HEK293 (cell line): ENCODE measurements at regions not wholly inside any gene's neighbourhood (a gene's known extent, or its start where the extent isn't known, plus 50 kb on each side); places are given as distances from the start of the nearest gene placed in this dataset.

Source experiments
- CTCF ChIA-PET: fragments of 350-600 bp; formaldehyde crosslinking; extraction: SDS; loops from one replicate; lab custom pipeline; 2021; ENCODE audit warnings: antibody characterized with exemption; lab: Yijun Ruan, JAX
- POLR2A ChIA-PET: fragments of 300-600 bp; formaldehyde crosslinking; extraction: SDS; loops from one replicate; lab custom pipeline; 2020; ENCODE audit warnings: antibody characterized with exemption, inconsistent platforms; lab: Yijun Ruan, JAX
- H3K27ac ChIP-seq: fragments of 200-500 bp; sonication (Bioruptor generic); 2 replicates; pipeline ENCODE4 v1.5.1; 2014; ENCODE audit warnings: low read depth, low read length, control low read depth, inconsistent platforms; ENCODE audit errors: extremely low read depth
- H3K36me3 ChIP-seq, 2 experiments: fragments of 200-500 bp in 1 of 2; sonication (Bioruptor generic) in 1 of 2; 1 replicate in 1 of 2; 2 replicates in 1 of 2; pipeline ENCODE4 v1.5.1; 2014 to 2017; ENCODE audit warnings: inconsistent platforms in 2 of 2, low read length in 2 of 2; ENCODE audit not compliant: control insufficient read depth in 2 of 2, insufficient read depth in 1 of 2
- H3K4me1 ChIP-seq: fragments of 200-500 bp; sonication (Bioruptor generic); 2 replicates; pipeline ENCODE4 v1.5.1; 2014; ENCODE audit warnings: mild to moderate bottlenecking, low read length, inconsistent platforms; ENCODE audit not compliant: control insufficient read depth, insufficient read depth
- H3K4me3 ChIP-seq: 2 replicates; pipeline ENCODE4 v1.5.1; 2011; ENCODE audit warnings: low read depth, mild to moderate bottlenecking, control low read depth, low read length, moderate library complexity
- H3K9me3 ChIP-seq: fragments of 200-500 bp; sonication (Bioruptor generic); 2 replicates; pipeline ENCODE4 v1.5.1; 2014; ENCODE audit warnings: low read depth, low read length, inconsistent platforms; ENCODE audit not compliant: control insufficient read depth, insufficient read depth
- EGR2 ChIP-seq: fragments of 450-650 bp; formaldehyde crosslinking; IDR thresholded peaks from 2 replicates; pipeline ENCODE4 v1.5.1; 2016; ENCODE audit warnings: low read depth, missing biosample characterization, missing genetic modification characterization
- PRDM1 ChIP-seq: fragments of 450-650 bp; formaldehyde crosslinking; IDR thresholded peaks from 2 replicates; pipeline ENCODE4; 2016; ENCODE audit warnings: missing biosample characterization, missing genetic modification characterization
- TRIM28 ChIP-seq: IDR thresholded peaks from 2 replicates; pipeline ENCODE4 v1.6.1; 2011; ENCODE audit warnings: low read length, control low read depth, borderline replicate concordance
- ZBTB17 ChIP-seq: fragments of 450-650 bp; formaldehyde crosslinking; IDR thresholded peaks from 2 replicates; pipeline ENCODE4 v1.5.1; 2016; ENCODE audit warnings: missing biosample characterization, missing genetic modification characterization
- ZNF394 ChIP-seq: fragments of 450-650 bp; formaldehyde crosslinking; IDR thresholded peaks from 2 replicates; pipeline ENCODE4 v1.5.1; 2016; ENCODE audit warnings: missing biosample characterization, missing genetic modification characterization, mild to moderate bottlenecking, moderate library complexity, borderline replicate concordance
- ZNF660 ChIP-seq: fragments of 450-650 bp; IDR thresholded peaks from 2 replicates; pipeline ENCODE4 v1.5.1; 2018; ENCODE audit warnings: missing biosample characterization, mild to moderate bottlenecking, missing genetic modification characterization
- ZNF677 ChIP-seq: fragments of 450-650 bp; IDR thresholded peaks from 2 replicates; pipeline ENCODE4 v1.5.0; 2018; ENCODE audit warnings: missing biosample characterization, mild to moderate bottlenecking, missing genetic modification characterization, moderate library complexity
- ZNF707 ChIP-seq: fragments of 450-650 bp; formaldehyde crosslinking; IDR thresholded peaks from 2 replicates; pipeline ENCODE4 v1.5.1; 2016; ENCODE audit warnings: missing biosample characterization, missing genetic modification characterization
- ZNF747 ChIP-seq: fragments of 450-650 bp; formaldehyde crosslinking; IDR thresholded peaks from 2 replicates; pipeline ENCODE4 v1.5.1; 2016; ENCODE audit warnings: missing biosample characterization, missing genetic modification characterization
- ZNF768 ChIP-seq: fragments of 450-650 bp; formaldehyde crosslinking; IDR thresholded peaks from 2 replicates; pipeline ENCODE4 v1.5.1; 2018; ENCODE audit warnings: missing biosample characterization, mild to moderate bottlenecking, missing genetic modification characterization
- ZNF777 ChIP-seq: fragments of 450-650 bp; formaldehyde crosslinking; IDR thresholded peaks from 2 replicates; pipeline ENCODE4 v1.5.1; 2017; ENCODE audit warnings: missing biosample characterization, missing genetic modification characterization, borderline replicate concordance
- ZNF791 ChIP-seq: fragments of 450-650 bp; formaldehyde crosslinking; IDR thresholded peaks from 2 replicates; pipeline ENCODE4 v1.5.1; 2016; ENCODE audit warnings: missing biosample characterization, missing genetic modification characterization
- ZNF837 ChIP-seq: fragments of 450-650 bp; formaldehyde crosslinking; IDR thresholded peaks from 2 replicates; pipeline ENCODE4 v1.5.1; 2016; ENCODE audit warnings: missing biosample characterization, missing genetic modification characterization
- TF ChIP-seq, protein P1 (sequence below): fragments of 450-650 bp; formaldehyde crosslinking; IDR thresholded peaks from 2 replicates; pipeline ENCODE4 v1.5.1; 2016; ENCODE audit warnings: missing biosample characterization, missing genetic modification characterization
- TF ChIP-seq, protein P2 (sequence below): fragments of 450-650 bp; formaldehyde crosslinking; IDR thresholded peaks from 2 replicates; pipeline ENCODE4 v1.5.1; 2016; ENCODE audit warnings: missing biosample characterization, missing genetic modification characterization
- TF ChIP-seq, protein P3 (sequence below): fragments of 450-650 bp; formaldehyde crosslinking; IDR thresholded peaks from 2 replicates; pipeline ENCODE4 v1.5.1; 2016; ENCODE audit warnings: missing biosample characterization, missing genetic modification characterization, borderline replicate concordance

DNA sequence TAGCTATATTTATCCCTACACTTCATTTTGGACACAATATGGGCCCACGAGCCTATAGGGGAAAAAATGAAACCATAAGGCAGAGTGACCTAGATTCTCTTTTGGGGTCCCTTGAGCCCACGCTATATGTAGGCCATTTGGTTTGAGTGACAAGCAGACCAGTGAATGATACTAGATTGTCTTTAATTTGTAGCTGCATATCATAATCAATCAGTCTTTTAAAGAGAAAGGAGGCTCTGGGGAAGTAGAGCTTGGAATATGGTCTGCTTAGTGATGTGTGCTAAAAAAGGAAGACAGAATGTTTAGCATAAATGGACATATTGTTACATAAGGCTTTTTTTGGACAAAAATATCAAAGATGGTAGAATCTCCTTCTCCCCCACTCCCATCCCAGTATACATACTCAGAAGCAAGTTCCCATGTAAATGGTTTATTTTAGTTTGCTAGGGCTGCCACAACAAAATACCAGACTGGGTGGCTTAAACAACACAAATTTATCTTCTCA lies 140.8 kb downstream of the CAPZA3 start:
- Histone ChIP-seq H3K9me3 (no peaks in the 10 kb centered on the region), H3K27ac (no peak overlapping the region), H3K4me1 (no peaks in the 10 kb centered on the region), H3K36me3 (no peaks in the 10 kb centered on the region), H3K4me3 (no peak overlapping the region)
- POLR2A ChIA-PET, result no interaction called here
- CTCF ChIA-PET, result no interaction called here
- TF ChIP-seq, protein P1, sequence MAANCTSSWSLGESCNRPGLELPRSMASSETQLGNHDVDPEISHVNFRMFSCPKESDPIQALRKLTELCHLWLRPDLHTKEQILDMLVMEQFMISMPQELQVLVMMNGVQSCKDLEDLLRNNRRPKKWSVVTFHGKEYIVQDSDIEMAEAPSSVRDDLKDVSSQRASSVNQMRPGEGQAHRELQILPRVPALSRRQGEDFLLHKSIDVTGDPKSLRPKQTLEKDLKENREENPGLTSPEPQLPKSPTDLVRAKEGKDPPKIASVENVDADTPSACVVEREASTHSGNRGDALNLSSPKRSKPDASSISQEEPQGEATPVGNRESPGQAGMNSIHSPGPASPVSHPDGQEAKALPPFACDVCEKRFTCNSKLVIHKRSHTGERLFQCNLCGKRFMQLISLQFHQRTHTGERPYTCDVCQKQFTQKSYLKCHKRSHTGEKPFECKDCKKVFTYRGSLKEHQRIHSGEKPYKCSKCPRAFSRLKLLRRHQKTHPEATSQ (tag by site-specific recombination), result no peak
- TF ChIP-seq ZNF707 (tag by site-specific recombination), result no peak
- TF ChIP-seq ZNF394 (tag by site-specific recombination), result no peak
- TF ChIP-seq PRDM1, result no peak
- TF ChIP-seq, protein P2, sequence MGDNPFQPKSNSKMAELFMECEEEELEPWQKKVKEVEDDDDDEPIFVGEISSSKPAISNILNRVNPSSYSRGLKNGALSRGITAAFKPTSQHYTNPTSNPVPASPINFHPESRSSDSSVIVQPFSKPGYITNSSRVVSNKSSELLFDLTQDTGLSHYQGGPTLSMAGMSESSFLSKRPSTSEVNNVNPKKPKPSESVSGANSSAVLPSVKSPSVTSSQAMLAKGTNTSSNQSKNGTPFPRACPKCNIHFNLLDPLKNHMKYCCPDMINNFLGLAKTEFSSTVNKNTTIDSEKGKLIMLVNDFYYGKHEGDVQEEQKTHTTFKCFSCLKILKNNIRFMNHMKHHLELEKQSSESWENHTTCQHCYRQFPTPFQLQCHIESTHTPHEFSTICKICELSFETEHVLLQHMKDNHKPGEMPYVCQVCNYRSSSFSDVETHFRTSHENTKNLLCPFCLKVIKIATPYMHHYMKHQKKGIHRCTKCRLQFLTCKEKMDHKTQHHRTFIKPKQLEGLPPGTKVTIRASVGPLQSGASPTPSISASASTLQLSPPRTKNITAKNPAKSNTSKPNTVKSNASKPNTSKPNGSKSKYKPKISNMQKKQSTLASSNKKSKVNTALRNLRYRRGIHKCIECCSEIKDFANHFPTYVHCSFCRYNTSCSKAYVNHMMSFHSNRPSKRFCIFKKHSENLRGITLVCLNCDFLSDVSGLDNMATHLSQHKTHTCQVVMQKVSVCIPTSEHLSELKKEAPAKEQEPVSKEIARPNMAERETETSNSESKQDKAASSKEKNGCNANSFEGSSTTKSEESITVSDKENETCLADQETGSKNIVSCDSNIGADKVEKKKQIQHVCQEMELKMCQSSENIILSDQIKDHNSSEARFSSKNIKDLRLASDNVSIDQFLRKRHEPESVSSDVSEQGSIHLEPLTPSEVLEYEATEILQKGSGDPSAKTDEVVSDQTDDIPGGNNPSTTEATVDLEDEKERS (tag by site-specific recombination), result no peak
- TF ChIP-seq, protein P3, sequence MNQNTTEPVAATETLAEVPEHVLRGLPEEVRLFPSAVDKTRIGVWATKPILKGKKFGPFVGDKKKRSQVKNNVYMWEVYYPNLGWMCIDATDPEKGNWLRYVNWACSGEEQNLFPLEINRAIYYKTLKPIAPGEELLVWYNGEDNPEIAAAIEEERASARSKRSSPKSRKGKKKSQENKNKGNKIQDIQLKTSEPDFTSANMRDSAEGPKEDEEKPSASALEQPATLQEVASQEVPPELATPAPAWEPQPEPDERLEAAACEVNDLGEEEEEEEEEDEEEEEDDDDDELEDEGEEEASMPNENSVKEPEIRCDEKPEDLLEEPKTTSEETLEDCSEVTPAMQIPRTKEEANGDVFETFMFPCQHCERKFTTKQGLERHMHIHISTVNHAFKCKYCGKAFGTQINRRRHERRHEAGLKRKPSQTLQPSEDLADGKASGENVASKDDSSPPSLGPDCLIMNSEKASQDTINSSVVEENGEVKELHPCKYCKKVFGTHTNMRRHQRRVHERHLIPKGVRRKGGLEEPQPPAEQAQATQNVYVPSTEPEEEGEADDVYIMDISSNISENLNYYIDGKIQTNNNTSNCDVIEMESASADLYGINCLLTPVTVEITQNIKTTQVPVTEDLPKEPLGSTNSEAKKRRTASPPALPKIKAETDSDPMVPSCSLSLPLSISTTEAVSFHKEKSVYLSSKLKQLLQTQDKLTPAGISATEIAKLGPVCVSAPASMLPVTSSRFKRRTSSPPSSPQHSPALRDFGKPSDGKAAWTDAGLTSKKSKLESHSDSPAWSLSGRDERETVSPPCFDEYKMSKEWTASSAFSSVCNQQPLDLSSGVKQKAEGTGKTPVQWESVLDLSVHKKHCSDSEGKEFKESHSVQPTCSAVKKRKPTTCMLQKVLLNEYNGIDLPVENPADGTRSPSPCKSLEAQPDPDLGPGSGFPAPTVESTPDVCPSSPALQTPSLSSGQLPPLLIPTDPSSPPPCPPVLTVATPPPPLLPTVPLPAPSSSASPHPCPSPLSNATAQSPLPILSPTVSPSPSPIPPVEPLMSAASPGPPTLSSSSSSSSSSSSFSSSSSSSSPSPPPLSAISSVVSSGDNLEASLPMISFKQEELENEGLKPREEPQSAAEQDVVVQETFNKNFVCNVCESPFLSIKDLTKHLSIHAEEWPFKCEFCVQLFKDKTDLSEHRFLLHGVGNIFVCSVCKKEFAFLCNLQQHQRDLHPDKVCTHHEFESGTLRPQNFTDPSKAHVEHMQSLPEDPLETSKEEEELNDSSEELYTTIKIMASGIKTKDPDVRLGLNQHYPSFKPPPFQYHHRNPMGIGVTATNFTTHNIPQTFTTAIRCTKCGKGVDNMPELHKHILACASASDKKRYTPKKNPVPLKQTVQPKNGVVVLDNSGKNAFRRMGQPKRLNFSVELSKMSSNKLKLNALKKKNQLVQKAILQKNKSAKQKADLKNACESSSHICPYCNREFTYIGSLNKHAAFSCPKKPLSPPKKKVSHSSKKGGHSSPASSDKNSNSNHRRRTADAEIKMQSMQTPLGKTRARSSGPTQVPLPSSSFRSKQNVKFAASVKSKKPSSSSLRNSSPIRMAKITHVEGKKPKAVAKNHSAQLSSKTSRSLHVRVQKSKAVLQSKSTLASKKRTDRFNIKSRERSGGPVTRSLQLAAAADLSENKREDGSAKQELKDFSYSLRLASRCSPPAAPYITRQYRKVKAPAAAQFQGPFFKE (tag by site-specific recombination), result no peak
- TF ChIP-seq TRIM28, result no peak

DNA sequence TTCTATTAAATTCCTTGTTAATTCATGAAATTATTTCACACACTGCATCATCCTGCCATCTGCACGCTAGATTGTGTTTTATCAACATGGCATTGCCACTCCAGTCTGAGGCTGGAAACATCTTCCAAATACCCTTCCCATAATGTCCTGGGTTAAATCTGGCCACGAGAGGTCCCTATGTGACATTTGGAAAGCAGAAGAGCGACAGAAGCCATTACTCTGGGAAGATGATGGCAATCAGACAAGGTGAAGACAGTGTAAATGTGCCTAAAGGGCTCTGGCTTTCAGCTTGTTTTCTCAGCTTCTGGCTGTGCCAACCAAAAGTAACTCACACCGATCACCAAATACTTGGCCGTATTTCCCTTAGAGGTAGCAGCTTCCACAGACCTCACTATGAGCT lies 144.8 kb downstream of the CAPZA3 start:
- TF ChIP-seq ZNF747, result no peak
- no peak for TF ChIP-seq ZNF677 (tag by site-specific recombination)
- no peak for TF ChIP-seq ZNF394 (tag by site-specific recombination)
- TF ChIP-seq ZNF777 (tag by site-specific recombination), result no peak
- TF ChIP-seq ZNF660 (tag by site-specific recombination), result no peak
- no peak for TF ChIP-seq ZBTB17 (tag by site-specific recombination)
- TF ChIP-seq EGR2 (tag by site-specific recombination), result no peak
- TF ChIP-seq ZNF791, result no peak
- no peak for TF ChIP-seq ZNF768 (tag by site-specific recombination)
- TF ChIP-seq ZNF837 (tag by site-specific recombination), result no peak
- TF ChIP-seq PRDM1, result no peak
- POLR2A ChIA-PET, result no interaction called here
- CTCF ChIA-PET, result interaction anchor here (0.6 to 1.2 kb wide), 2 partner anchors 9 to 304 kb away, joined by 4 to 7 read pairs; no protein-coding TSS in a partner anchor
- Histone ChIP-seq H3K9me3 (no peaks in the 10 kb centered on the region), H3K4me1 (no peaks in the 10 kb centered on the region), H3K36me3 (no peaks in the 10 kb centered on the region), H3K27ac (no peak overlapping the region), H3K4me3 (no peak overlapping the region)
